ENCODE measurements at regions not wholly inside any gene's neighbourhood (a gene's known extent, or its start where the extent isn't known, plus 50 kb on each side); places are given as distances from the start of the nearest gene placed in this dataset.

- no peak for DNase-seq (ENCODE audit: extremely low read depth, insufficient read length)
- no peaks in the 10 kb centered on the region for H3K36me3 ChIP-seq (ENCODE audit: control insufficient read depth, insufficient read depth, low read length)
Observed at GRCh38 chr22:47811971-47812370, 1049.5 kb downstream of the TBC1D22A start.

GRCh38 chr22:47810505-47811500, 1048.4 kb downstream of the TBC1D22A start:
- DNase-seq (ENCODE audit: extremely low read depth, insufficient read length) = no peak
- Histone ChIP-seq H3K27me3 (replicated peaks; ENCODE audit: control insufficient read depth, insufficient read depth, low read length) (no peaks in the 10 kb centered on the region), H3K36me3 (ENCODE audit: control insufficient read depth, insufficient read depth, low read length) (no peaks in the 10 kb centered on the region), H3K4me3 (replicated peaks; ENCODE audit: low read depth, low read length) (no peak overlapping the region)
- TF ChIP-seq CTCF (IDR thresholded peaks at IDR 0.05; ENCODE audit: insufficient read depth, low read length, poor library complexity, severe bottlenecking) = no peak

More at GRCh38 chr22:47811971-47812370, 1049.5 kb downstream of the TBC1D22A start:
- no peak for TF ChIP-seq CTCF (IDR thresholded peaks at IDR 0.05; ENCODE audit: insufficient read depth, low read length, poor library complexity, severe bottlenecking)
- H3K4me3 ChIP-seq (replicated peaks; ENCODE audit: low read depth, low read length) = no peak overlapping the region
- no peaks in the 10 kb centered on the region for H3K27me3 ChIP-seq (replicated peaks; ENCODE audit: control insufficient read depth, insufficient read depth, low read length)

GRCh38 chr22:47808886-47809620, 1046.6 kb downstream of the TBC1D22A start:
- Histone ChIP-seq H3K36me3 (ENCODE audit: control insufficient read depth, insufficient read depth, low read length) (no peaks in the 10 kb centered on the region), H3K4me3 (replicated peaks; ENCODE audit: low read depth, low read length) (no peak overlapping the region), H3K27me3 (replicated peaks; ENCODE audit: control insufficient read depth, insufficient read depth, low read length) (no peaks in the 10 kb centered on the region)
- TF ChIP-seq CTCF (IDR thresholded peaks at IDR 0.05; ENCODE audit: insufficient read depth, low read length, poor library complexity, severe bottlenecking) = no peak
- no peak for DNase-seq (ENCODE audit: extremely low read depth, insufficient read length)

- no peak overlapping the region for H3K4me3 ChIP-seq (replicated peaks; ENCODE audit: low read depth, low read length)
- TF ChIP-seq CTCF (IDR thresholded peaks at IDR 0.05; ENCODE audit: insufficient read depth, low read length, poor library complexity, severe bottlenecking) = no peak
- DNase-seq (ENCODE audit: extremely low read depth, insufficient read length) = no peak
- H3K36me3 ChIP-seq (ENCODE audit: control insufficient read depth, insufficient read depth, low read length) = no peaks in the 10 kb centered on the region
- H3K27me3 ChIP-seq (replicated peaks; ENCODE audit: control insufficient read depth, insufficient read depth, low read length) = no peaks in the 10 kb centered on the region
Observed at GRCh38 chr22:47808236-47808635, 1045.8 kb downstream of the TBC1D22A start.

GRCh38 chr22:47807506-47807905, 1045.1 kb downstream of the TBC1D22A start:
- DNase-seq (ENCODE audit: extremely low read depth, insufficient read length) = no peak
- H3K4me3 ChIP-seq (replicated peaks; ENCODE audit: low read depth, low read length) = no peak overlapping the region
- TF ChIP-seq CTCF (IDR thresholded peaks at IDR 0.05; ENCODE audit: insufficient read depth, low read length, poor library complexity, severe bottlenecking) = no peak
- no peaks in the 10 kb centered on the region for H3K27me3 ChIP-seq (replicated peaks; ENCODE audit: control insufficient read depth, insufficient read depth, low read length)
- no peaks in the 10 kb centered on the region for H3K36me3 ChIP-seq (ENCODE audit: control insufficient read depth, insufficient read depth, low read length)
